Activated CD8-positive, alpha-beta T cell treated with anti-CD3 and anti-CD28 coated beads for 36 hours (primary cell): ENCODE measurements at regions not wholly inside any gene's neighbourhood (a gene's known extent, or its start where the extent isn't known, plus 50 kb on each side); places are given as distances from the start of the nearest gene placed in this dataset.

ENCODE experiments used
- ATAC-seq: fragments of 200-7000 bp; cut with Tn5 transposase; one replicate; pipeline ENCODE4 v1.10.0; 2021; ENCODE audit warnings: mild to moderate bottlenecking, moderate library complexity
- CTCF ChIA-PET: fragments of 350-600 bp; sonication (Branson Sonifier 250); formaldehyde crosslinking; loops from one replicate; lab custom pipeline; 2021; ENCODE audit warnings: antibody characterized with exemption; lab: Charles Lee
- POLR2A ChIA-PET: fragments of 350-600 bp; sonication (Branson Sonifier 250); formaldehyde crosslinking; loops from one replicate; lab custom pipeline; 2021; ENCODE audit warnings: antibody characterized with exemption; lab: Charles Lee
- DNase-seq: peaks from one replicate; pipeline ENCODE4 v3.0.0-alpha.2; 2020
- H3K27ac Mint-ChIP-seq: one replicate; pipeline ENCODE4 v1.8.0; 2021; ENCODE audit warnings: mild to moderate bottlenecking, mixed read lengths
- H3K27me3 Mint-ChIP-seq: one replicate; pipeline ENCODE4 v1.8.0; 2021; ENCODE audit warnings: mixed read lengths
- H3K36me3 Mint-ChIP-seq: one replicate; pipeline ENCODE4 v1.8.0; 2021; ENCODE audit warnings: low read depth, mixed read lengths
- H3K4me1 Mint-ChIP-seq: one replicate; pipeline ENCODE4 v1.8.0; 2021; ENCODE audit warnings: low read depth, mixed read lengths
- H3K4me3 Mint-ChIP-seq: one replicate; pipeline ENCODE4 v1.8.0; 2021; ENCODE audit warnings: mild to moderate bottlenecking, moderate library complexity, mixed read lengths
- H3K9me3 Mint-ChIP-seq: one replicate; pipeline ENCODE4 v1.8.0; 2021; ENCODE audit warnings: mixed read lengths
- intact Hi-C: fragments of 100-400 bp; cut with micrococcal nuclease; formaldehyde crosslinking; loops from one replicate; pipeline ENCODE4 v1.10.0; 2022
- TF ChIP-seq, protein P1 (sequence below): fragments of 200-600 bp; IDR thresholded peaks from one replicate; pipeline ENCODE4 v1.8.0; 2022; ENCODE audit warnings: antibody characterized with exemption, mild to moderate bottlenecking

- no peak overlapping the region for H3K27ac Mint-ChIP-seq
- no peaks in the 10 kb centered on the region for H3K36me3 Mint-ChIP-seq
- ChIA-PET POLR2A (no interaction called here), CTCF (no interaction called here)
- ATAC-seq (no peak), DNase-seq (no peak)
- no peak overlapping the region for H3K4me3 Mint-ChIP-seq
- H3K27me3 Mint-ChIP-seq, result no peaks in the 10 kb centered on the region
- no peaks in the 10 kb centered on the region for H3K4me1 Mint-ChIP-seq
- TF ChIP-seq, protein P1, sequence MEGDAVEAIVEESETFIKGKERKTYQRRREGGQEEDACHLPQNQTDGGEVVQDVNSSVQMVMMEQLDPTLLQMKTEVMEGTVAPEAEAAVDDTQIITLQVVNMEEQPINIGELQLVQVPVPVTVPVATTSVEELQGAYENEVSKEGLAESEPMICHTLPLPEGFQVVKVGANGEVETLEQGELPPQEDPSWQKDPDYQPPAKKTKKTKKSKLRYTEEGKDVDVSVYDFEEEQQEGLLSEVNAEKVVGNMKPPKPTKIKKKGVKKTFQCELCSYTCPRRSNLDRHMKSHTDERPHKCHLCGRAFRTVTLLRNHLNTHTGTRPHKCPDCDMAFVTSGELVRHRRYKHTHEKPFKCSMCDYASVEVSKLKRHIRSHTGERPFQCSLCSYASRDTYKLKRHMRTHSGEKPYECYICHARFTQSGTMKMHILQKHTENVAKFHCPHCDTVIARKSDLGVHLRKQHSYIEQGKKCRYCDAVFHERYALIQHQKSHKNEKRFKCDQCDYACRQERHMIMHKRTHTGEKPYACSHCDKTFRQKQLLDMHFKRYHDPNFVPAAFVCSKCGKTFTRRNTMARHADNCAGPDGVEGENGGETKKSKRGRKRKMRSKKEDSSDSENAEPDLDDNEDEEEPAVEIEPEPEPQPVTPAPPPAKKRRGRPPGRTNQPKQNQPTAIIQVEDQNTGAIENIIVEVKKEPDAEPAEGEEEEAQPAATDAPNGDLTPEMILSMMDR, result no peak
- intact Hi-C loops, result no loop called here
- H3K9me3 Mint-ChIP-seq, result peaks cover 2% of the 10 kb centered on the region
These were observed 1338.0 kb upstream of the EYS start for GRCh38 chr6:67045076-67045475.

DNA sequence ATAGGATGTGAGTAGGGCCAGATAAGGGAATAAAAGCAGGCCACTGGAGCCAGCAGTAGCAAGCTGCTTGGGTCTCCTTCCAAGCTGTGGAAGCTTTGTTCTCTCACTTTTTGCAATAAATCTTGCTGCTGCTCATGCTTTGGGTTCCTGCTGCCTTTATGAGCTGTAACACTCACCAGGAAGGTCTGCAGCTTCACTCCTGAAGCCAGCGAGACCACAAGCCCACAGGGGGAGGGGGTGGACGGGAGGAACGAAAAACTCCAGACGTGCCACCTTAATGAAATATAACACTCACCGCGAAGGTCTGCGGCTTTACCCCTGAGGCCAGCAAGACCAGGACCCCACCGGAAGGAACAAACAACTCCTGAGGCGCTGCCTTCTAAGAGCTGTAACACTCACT is 1324.4 kb upstream of the EYS start:
- no peaks in the 10 kb centered on the region for H3K27me3 Mint-ChIP-seq
- no peak overlapping the region for H3K4me3 Mint-ChIP-seq
- intact Hi-C loops, result no loop called here
- H3K9me3 Mint-ChIP-seq, result peaks cover 20% of the 10 kb centered on the region
- no peaks in the 10 kb centered on the region for H3K4me1 Mint-ChIP-seq
- POLR2A ChIA-PET, result no interaction called here
- TF ChIP-seq, protein P1, result no peak
- ATAC-seq (no peak), DNase-seq (no peak)
- H3K27ac Mint-ChIP-seq, result no peak overlapping the region
- CTCF ChIA-PET, result no interaction called here
- no peaks in the 10 kb centered on the region for H3K36me3 Mint-ChIP-seq

GRCh38 chr6:67030861-67031260 is 1323.8 kb upstream of the EYS start:
- Mint-ChIP-seq H3K9me3 (peaks cover 20% of the 10 kb centered on the region), H3K4me3 (no peak overlapping the region), H3K27me3 (no peaks in the 10 kb centered on the region), H3K27ac (no peak overlapping the region), H3K36me3 (no peaks in the 10 kb centered on the region), H3K4me1 (no peaks in the 10 kb centered on the region)
- no peak for DNase-seq
- POLR2A ChIA-PET, result no interaction called here
- CTCF ChIA-PET, result no interaction called here
- intact Hi-C loops, result no loop called here
- TF ChIP-seq, protein P1, result no peak
- no peak for ATAC-seq

- ATAC-seq, result no peak
- TF ChIP-seq, protein P1, result no peak
These were observed 1310.0 kb upstream of the EYS start for GRCh38 chr6:67016921-67017460.

DNA sequence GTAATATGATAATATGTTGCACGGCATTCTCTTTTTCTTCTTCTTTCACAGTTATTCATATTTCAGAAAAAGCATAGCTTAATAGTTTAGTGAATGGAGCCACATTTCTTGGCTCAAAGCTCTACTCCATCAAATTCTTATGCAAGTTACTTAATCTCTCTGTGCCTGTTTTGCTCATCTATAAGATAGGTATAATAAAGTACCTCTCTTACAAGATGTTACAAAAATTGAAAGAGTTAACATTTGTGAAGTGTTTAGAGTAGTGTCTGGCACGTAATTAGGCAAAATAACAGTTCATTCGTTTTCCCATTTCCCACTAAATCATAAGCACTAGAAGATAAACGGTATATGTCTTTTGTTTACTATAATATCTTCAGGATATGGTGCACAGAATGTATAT is 1304.4 kb upstream of the EYS start:
- Mint-ChIP-seq H3K9me3 (peaks cover 13% of the 10 kb centered on the region), H3K4me1 (no peaks in the 10 kb centered on the region), H3K36me3 (no peaks in the 10 kb centered on the region), H3K27me3 (no peaks in the 10 kb centered on the region), H3K4me3 (no peak overlapping the region), H3K27ac (no peak overlapping the region)
- intact Hi-C loops, result no loop called here
- DNase-seq, result no peak
- TF ChIP-seq, protein P1, result no peak
- ChIA-PET CTCF (no interaction called here), POLR2A (no interaction called here)
- no peak for ATAC-seq

More at GRCh38 chr6:67016921-67017460, 1310.0 kb upstream of the EYS start:
- ChIA-PET CTCF (no interaction called here), POLR2A (no interaction called here)
- no peak overlapping the region for H3K27ac Mint-ChIP-seq
- H3K9me3 Mint-ChIP-seq, result peaks cover 5% of the 10 kb centered on the region
- no peaks in the 10 kb centered on the region for H3K27me3 Mint-ChIP-seq
- no peaks in the 10 kb centered on the region for H3K36me3 Mint-ChIP-seq
- intact Hi-C loops, result no loop called here
- DNase-seq, result no peak
- H3K4me3 Mint-ChIP-seq, result no peak overlapping the region
- H3K4me1 Mint-ChIP-seq, result no peaks in the 10 kb centered on the region
